H1 (cell line): ENCODE measurements at regions not wholly inside any gene's neighbourhood (a gene's known extent, or its start where the extent isn't known, plus 50 kb on each side); places are given as distances from the start of the nearest gene placed in this dataset.

Experiments used
- BRCA1 ChIP-seq: IDR thresholded peaks from 2 replicates; pipeline ENCODE4 v1.6.1; 2012; ENCODE audit warnings: low read depth, low read length, improper control_type of control experiment
- FOSL1 ChIP-seq: IDR thresholded peaks from 2 replicates; pipeline ENCODE4 v1.6.1; 2011; ENCODE audit warnings: mild to moderate bottlenecking, low read depth, low read length, moderate library complexity; ENCODE audit not compliant: insufficient read depth
- RFX5 ChIP-seq: IDR thresholded peaks from 2 replicates; pipeline ENCODE4 v1.6.1; 2011; ENCODE audit warnings: low read depth, low read length, improper control_type of control experiment, borderline replicate concordance
- SP2 ChIP-seq: IDR thresholded peaks from 2 replicates; pipeline ENCODE4 v1.6.1; 2012; ENCODE audit warnings: mild to moderate bottlenecking, low read length, inconsistent platforms
- ZNF274 ChIP-seq: IDR thresholded peaks from 2 replicates; pipeline ENCODE4 v1.7.0; 2012; ENCODE audit warnings: low read length, borderline replicate concordance; ENCODE audit errors: extremely low read depth
- TF ChIP-seq, protein P1 (sequence below): IDR thresholded peaks from 2 replicates; pipeline ENCODE4 v1.6.1; 2011; ENCODE audit warnings: low read length, improper control_type of control experiment

DNA sequence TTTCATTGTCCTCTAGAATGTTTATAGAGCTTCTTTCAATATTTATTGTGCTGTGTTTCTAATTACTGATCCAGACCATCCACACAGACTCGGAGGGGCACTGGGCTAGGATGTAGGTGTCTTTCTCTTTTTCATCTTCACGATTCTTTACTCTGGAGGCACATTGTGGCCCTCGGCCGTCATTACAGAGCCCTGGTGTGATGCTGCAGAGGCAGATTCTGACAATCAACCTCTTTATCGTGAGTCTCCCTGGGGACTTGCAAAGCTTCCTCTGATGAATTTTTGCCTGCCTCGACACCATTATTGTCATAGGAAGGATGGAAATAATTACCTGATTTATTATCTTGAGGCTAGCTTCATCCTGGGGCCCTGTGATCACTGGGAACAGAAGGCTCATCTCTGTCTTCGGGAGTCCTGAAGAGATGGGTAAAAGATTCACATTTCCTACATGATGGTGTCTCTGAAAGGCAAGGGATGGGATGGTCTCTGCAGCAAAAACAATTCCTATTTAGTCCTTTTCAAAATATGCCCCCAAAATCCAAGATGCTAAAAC is 89.4 kb downstream of the SEC16B start (continued):
- TF ChIP-seq FOSL1: no peak
- no peak for TF ChIP-seq BRCA1
- TF ChIP-seq SP2: no peak
- TF ChIP-seq, protein P1, sequence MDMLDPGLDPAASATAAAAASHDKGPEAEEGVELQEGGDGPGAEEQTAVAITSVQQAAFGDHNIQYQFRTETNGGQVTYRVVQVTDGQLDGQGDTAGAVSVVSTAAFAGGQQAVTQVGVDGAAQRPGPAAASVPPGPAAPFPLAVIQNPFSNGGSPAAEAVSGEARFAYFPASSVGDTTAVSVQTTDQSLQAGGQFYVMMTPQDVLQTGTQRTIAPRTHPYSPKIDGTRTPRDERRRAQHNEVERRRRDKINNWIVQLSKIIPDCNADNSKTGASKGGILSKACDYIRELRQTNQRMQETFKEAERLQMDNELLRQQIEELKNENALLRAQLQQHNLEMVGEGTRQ: no peak
- no peak for TF ChIP-seq ZNF274
- TF ChIP-seq RFX5: no peak
- TF ChIP-seq, all 59 proteins: peak for 0
